Sigmoid colon (tissue), 4 donors: ENCODE measurements at regions not wholly inside any gene's neighbourhood (a gene's known extent, or its start where the extent isn't known, plus 50 kb on each side); places are given as distances from the start of the nearest gene placed in this dataset.

Source experiments
- CTCF ChIP-seq, 4 experiments: fragments of 450-650 bp in 3 of 4; fragments of 200-600 bp in 1 of 4; IDR thresholded peaks; one replicate each; pipeline ENCODE4 v1.5.1; 2016 to 2019; ENCODE audit warnings: antibody characterized with exemption in 4 of 4, mild to moderate bottlenecking in 3 of 4, moderate library complexity in 2 of 4
- EP300 ChIP-seq, 4 donors: sonication (generic); formaldehyde crosslinking; IDR thresholded peaks; one replicate each; pipeline ENCODE4 v1.6.1; 2017; ENCODE audit warnings: antibody characterized with exemption in 4 of 4
- POLR2A ChIP-seq, 2 donors: fragments of 450-650 bp; IDR thresholded peaks; one replicate each; pipeline ENCODE4 v1.6.1; 2016; ENCODE audit warnings: antibody characterized with exemption in 2 of 2, mild to moderate bottlenecking in 2 of 2, moderate library complexity in 2 of 2
- POLR2AphosphoS5 ChIP-seq, 4 donors: sonication (generic); formaldehyde crosslinking; IDR thresholded peaks; one replicate each; pipeline ENCODE4 v1.6.1; 2017; ENCODE audit warnings: antibody characterized with exemption in 4 of 4

GRCh38 chr12:22812531-22812930, 187.6 kb downstream of the ETNK1 start:
- TF ChIP-seq CTCF (IDR thresholded peaks at IDR 0.05) = no peak
- TF ChIP-seq POLR2A (IDR thresholded peaks at IDR 0.05) = no peak
- TF ChIP-seq POLR2AphosphoS5 (IDR thresholded peaks at IDR 0.05) = no peak
- no peak for TF ChIP-seq EP300 (IDR thresholded peaks at IDR 0.05)
